ENCODE measurements at regions not wholly inside any gene's neighbourhood (a gene's known extent, or its start where the extent isn't known, plus 50 kb on each side); places are given as distances from the start of the nearest gene placed in this dataset.
"Not testable (repeated sequence)": the region's sequence is repeated elsewhere in the genome, so short reads cannot be mapped to it uniquely, and the experiment has no call there.

- no peak for FAIRE-seq
Observed at GRCh38 chr10:10662716-10663408, 354.8 kb upstream of the CELF2 start.

DNA sequence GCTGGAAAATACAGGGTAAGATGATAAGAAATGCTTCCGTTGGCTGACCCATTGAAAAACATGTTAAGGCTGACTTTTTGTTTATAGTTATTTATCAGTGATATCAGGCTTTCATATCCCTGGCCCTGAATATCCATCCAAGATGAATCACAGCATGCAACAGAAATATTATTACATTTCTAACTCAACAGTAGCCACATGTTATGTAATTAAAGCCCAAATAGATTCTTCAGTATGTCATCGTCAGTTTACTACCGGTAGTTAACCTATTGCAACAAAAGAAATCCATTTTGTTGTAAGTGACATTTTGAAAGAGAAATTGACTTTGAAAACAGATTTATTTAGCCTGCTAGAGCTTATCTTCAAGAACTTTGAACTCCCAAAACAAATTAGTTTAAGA, 354.1 kb upstream of the CELF2 start:
- no peak for FAIRE-seq

- no peak for FAIRE-seq
Observed at GRCh38 chr10:10665750-10666149, 351.9 kb upstream of the CELF2 start.

GRCh38 chr10:10667466-10667865, 350.2 kb upstream of the CELF2 start:
- no peak for FAIRE-seq

DNA sequence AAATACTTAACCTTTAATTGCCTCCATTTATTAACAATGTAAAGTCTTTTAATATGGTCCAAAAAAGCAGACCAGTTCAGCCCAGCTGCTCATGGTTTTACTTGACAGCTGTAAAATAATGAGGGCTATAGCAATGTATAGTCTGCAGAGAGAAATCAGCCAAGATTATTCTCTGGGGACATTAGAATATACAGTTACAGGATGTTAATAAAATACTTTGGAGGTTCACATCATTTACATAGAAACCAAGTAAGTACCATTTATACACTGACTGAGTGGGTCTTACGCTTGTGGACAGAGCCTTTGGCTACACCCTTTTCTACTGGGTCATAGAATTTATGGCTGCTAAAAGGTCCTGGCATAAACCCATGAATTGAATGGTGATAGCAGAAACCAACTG, 340.7 kb upstream of the CELF2 start:
- FAIRE-seq = no peak

GRCh38 chr10:10677479-10677878, 340.2 kb upstream of the CELF2 start:
- no peak for FAIRE-seq

DNA sequence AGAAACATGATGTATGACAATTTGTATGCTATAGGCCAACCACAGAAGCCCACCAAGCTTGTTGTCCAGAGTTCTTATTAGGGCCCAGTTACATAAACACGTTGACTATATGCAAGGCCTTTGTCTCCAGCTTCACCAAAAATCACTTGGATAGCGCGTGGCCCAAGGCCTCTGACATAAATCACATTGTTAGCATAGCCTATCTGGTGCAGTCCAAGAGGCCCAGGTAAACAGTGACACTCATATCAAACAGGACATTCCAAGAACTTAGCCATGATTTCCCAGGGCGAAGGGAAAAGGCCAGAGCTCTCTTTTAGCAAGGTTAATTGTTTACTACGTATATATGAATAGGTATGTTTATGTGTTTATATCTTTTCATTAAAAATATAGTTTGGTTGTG, 337.2 kb upstream of the CELF2 start:
- no peak for FAIRE-seq

- no peak for FAIRE-seq
Observed at GRCh38 chr10:10684972-10685371, 332.7 kb upstream of the CELF2 start.

DNA sequence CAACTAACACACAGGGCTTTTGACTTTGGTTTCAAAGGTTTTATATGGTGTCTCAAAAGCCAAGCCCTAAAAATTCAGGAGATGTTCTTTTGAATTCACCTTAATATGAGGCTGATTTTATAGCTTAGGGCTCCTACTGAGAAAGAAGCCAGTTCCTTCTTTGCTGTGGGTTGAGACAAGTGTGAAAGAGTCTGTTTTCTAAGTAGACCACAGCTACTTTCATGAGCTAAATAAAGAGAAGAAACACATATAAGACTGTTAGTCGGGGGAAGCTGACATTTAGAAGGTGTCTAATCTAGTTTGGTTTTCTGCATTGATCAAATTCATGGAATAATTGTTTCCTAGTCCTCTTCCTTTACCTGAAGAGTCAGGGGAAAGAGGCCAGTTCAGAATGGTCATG, 332.1 kb upstream of the CELF2 start:
- no peak for FAIRE-seq

DNA sequence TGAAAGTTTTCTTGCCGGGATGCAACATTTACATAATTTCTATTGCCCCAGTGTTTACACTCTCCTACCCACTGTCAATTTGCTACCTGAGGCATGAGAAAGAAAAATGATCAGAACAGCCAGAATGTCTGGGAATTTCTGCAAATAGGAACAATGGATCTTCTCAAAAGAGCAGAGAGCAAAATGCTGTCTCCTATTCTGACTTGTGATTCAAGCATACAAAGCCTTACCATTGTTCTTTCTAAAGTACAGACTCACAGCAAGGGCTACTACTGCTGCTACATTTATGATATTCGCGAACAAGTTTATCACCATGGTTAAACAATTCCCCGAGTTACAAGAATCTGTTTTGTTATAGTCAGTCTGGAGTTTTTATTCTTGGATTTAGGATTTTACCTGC, 329.9 kb upstream of the CELF2 start:
- FAIRE-seq = no peak

GRCh38 chr10:10699427-10699826, 318.2 kb upstream of the CELF2 start:
- no peak for FAIRE-seq

- FAIRE-seq = no peak
Observed at GRCh38 chr10:10701084-10701611, 316.5 kb upstream of the CELF2 start.

DNA sequence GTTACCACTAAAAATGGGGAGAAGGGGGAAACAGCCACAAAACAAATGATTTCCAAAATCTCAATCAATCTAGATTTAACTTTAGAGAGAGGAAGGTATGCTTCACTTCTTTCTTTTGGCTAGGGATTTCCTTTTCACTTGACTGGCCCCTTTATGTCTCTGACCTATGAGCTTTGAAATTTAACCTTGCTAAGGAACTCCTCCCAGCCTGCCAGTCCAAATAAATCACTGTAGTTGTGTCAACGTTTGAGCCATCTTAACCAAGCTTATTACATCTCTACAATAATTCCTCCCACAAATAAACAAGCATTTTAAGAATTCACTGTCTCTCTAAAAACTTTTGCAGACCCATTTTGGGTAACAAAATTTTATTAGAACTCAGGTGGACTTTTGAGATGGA, 315.5 kb upstream of the CELF2 start:
- FAIRE-seq = no peak

DNA sequence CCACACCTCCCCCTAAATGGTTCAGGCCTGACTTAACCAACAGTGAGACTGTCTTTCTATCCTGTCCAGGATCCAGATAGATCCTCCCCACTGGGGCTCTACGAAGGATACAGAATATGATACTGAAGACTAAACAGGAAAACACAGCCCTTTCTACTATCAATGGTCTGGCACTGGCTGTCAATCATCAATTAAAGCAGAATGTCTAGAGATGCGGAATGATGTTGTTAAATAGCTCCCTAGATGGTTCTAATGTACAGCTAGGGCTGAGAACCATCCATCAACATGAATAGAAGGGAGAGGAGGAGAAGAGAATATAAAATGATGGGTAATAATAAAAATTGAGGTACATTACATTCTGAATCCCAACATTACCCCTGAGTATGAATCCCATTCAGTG, 314.3 kb upstream of the CELF2 start:
- no peak for FAIRE-seq

- no peak for FAIRE-seq
Observed at GRCh38 chr10:10712155-10712704, 305.4 kb upstream of the CELF2 start.

GRCh38 chr10:10714327-10714726, 303.3 kb upstream of the CELF2 start:
- no peak for FAIRE-seq

- no peak for FAIRE-seq
Observed at GRCh38 chr10:10716972-10717371, 300.7 kb upstream of the CELF2 start.

- no peak for FAIRE-seq
Observed at GRCh38 chr10:10722422-10722821, 295.2 kb upstream of the CELF2 start.

DNA sequence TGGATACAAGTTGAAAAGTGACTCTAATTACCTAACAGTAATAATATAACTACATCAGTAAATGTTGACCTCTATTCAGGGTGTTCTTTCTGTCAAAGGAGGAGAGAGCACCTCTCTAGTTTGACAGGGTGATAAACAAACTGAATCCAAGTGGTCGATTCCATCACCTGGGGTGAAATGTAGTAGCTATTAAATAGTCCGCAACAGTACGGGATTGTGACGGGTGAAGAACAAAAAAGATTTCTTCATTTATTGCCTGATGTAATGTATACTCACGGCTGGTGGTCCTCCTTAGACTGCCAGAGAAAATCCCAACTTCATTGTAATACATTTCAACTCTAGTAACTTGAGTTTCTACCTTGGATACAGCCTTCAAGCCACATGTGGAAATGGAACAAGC, 292.5 kb upstream of the CELF2 start:
- FAIRE-seq = no peak

DNA sequence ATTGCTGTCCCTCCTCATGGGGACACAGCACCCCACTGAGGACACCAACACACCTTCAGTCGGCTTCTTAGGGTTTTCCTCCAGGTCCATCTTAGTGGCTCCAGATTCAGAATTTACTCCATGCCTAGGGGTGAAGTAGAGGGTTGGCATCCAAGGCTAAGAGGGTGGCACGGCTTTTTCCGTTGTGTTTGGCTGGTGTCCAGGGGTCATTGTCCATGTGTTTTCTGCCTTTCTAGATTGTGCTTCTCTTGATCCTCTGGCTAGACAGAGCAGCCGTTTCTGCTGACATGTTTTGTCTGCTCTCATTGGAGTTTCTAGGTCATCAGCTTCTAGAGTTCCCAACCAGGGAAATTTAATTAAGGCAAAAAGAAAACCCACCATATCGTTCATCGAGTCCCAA, 291.6 kb upstream of the CELF2 start:
- no peak for FAIRE-seq

GRCh38 chr10:10727411-10727810, 290.3 kb upstream of the CELF2 start:
- FAIRE-seq = not testable (repeated sequence)

- no peak for FAIRE-seq
Observed at GRCh38 chr10:10727812-10728211, 289.9 kb upstream of the CELF2 start.

GRCh38 chr10:10730471-10731043, 287.1 kb upstream of the CELF2 start:
- no peak for FAIRE-seq

DNA sequence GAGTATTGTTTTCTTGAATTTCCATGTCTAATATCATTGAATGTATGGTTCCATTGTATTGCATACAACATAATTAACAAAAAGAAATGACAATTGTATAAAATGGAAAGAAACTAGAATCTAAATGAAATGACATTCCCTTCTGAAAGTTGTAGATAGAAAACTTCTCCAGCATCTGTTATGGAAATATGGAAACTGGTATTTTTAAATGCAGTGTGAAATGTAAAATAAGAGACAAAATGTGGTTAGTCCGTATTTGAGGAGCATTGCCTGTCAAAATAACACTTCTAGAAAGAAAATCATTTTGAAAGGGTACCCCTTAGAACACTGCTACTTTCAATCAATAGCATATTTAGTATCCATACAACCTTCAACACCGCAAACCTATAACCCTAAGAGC, 286.3 kb upstream of the CELF2 start:
- FAIRE-seq = no peak
